Neural crest cell (in vitro differentiated cells): ENCODE measurements at regions not wholly inside any gene's neighbourhood (a gene's known extent, or its start where the extent isn't known, plus 50 kb on each side); places are given as distances from the start of the nearest gene placed in this dataset.

ENCODE experiments used
- DNase-seq: peaks from one replicate; pipeline ENCODE4 v3.0.0; 2021; ENCODE audit warnings: low read depth, mixed read lengths, low spot score
- H3K27ac Mint-ChIP-seq: one replicate; pipeline ENCODE4 v1.8.0; 2021; ENCODE audit warnings: mild to moderate bottlenecking, mixed read lengths; ENCODE audit not compliant: unreplicated experiment
- H3K27me3 Mint-ChIP-seq: 2 replicates; pipeline ENCODE4 v1.8.0; 2021; ENCODE audit warnings: low read depth, mild to moderate bottlenecking, mixed read lengths
- H3K36me3 Mint-ChIP-seq: 2 replicates; pipeline ENCODE4 v1.8.0; 2021; ENCODE audit warnings: low read depth, mild to moderate bottlenecking, mixed read lengths
- H3K4me1 Mint-ChIP-seq: 2 replicates; pipeline ENCODE4 v1.8.0; 2021; ENCODE audit warnings: mixed read lengths
- H3K4me3 Mint-ChIP-seq: one replicate; pipeline ENCODE4 v1.8.0; 2021; ENCODE audit warnings: mild to moderate bottlenecking, mixed read lengths
- H3K9me3 Mint-ChIP-seq: 2 replicates; pipeline ENCODE4 v1.8.0; 2021; ENCODE audit warnings: mixed read lengths
- TF ChIP-seq, protein P1 (sequence below): fragments of 200-600 bp; sonication (generic); conservative IDR thresholded peaks from 2 replicates; pipeline ENCODE4 v1.5.0; 2021; ENCODE audit warnings: antibody characterized with exemption, mild to moderate bottlenecking

GRCh38 chr11:70713086-70713835, 314.9 kb downstream of the CTTN start:
- peaks cover 5% of the 10 kb centered on the region for H3K27me3 Mint-ChIP-seq
- TF ChIP-seq, protein P1, sequence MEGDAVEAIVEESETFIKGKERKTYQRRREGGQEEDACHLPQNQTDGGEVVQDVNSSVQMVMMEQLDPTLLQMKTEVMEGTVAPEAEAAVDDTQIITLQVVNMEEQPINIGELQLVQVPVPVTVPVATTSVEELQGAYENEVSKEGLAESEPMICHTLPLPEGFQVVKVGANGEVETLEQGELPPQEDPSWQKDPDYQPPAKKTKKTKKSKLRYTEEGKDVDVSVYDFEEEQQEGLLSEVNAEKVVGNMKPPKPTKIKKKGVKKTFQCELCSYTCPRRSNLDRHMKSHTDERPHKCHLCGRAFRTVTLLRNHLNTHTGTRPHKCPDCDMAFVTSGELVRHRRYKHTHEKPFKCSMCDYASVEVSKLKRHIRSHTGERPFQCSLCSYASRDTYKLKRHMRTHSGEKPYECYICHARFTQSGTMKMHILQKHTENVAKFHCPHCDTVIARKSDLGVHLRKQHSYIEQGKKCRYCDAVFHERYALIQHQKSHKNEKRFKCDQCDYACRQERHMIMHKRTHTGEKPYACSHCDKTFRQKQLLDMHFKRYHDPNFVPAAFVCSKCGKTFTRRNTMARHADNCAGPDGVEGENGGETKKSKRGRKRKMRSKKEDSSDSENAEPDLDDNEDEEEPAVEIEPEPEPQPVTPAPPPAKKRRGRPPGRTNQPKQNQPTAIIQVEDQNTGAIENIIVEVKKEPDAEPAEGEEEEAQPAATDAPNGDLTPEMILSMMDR, result no peak
- H3K9me3 Mint-ChIP-seq, result no peaks in the 10 kb centered on the region
- no peak overlapping the region for H3K27ac Mint-ChIP-seq
- H3K4me3 Mint-ChIP-seq, result no peak overlapping the region
- no peak for DNase-seq
- no peaks in the 10 kb centered on the region for H3K36me3 Mint-ChIP-seq
- peaks cover 36% of the 10 kb centered on the region for H3K4me1 Mint-ChIP-seq

- no peaks in the 10 kb centered on the region for H3K36me3 Mint-ChIP-seq
- peaks cover 32% of the 10 kb centered on the region for H3K4me1 Mint-ChIP-seq
- H3K27me3 Mint-ChIP-seq, result peaks cover 9% of the 10 kb centered on the region
- peak overlapping the region; percentile 78 for H3K27ac Mint-ChIP-seq
- no peak overlapping the region for H3K4me3 Mint-ChIP-seq
- TF ChIP-seq, protein P1, result no peak
- no peaks in the 10 kb centered on the region for H3K9me3 Mint-ChIP-seq
- DNase-seq, result no peak
These were observed 315.8 kb downstream of the CTTN start for GRCh38 chr11:70713988-70714665.

DNA sequence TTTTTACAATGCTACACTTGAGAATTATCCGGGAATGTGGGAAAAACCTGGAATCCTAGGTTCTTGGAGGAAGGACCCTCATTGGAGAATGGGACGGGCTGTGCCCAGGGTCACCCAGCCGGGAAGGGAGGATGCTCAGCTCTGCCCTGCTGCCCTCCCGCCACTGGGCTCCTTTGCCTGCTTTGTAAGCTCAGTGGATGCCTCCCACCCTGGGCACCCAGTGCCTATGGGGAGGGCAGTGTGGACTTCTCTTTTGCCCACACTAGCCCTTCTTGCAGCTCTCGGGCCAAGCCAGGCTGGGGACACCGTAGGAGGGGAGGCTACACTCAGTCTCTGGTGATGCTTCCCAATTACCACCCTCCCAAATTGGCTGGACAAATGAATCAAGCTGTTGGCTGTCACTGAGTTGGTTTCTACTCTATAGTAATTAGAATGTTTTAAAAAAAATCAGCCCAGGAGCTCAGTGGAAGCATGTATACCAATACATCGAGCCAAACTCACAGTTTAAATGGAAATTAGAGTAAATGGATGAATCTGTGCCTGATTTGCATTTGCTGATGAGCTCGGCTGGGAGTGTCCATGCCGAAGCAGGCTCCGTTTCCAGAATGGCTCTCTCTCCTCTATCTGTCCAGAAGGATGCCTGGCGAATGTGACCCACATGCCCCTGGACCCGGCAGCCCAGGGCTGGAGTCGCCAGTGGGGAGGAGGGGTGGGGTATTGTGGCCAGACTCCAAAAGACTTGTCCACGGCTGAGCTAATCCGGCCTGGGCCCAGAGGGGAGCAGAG, 317.0 kb downstream of the CTTN start:
- Mint-ChIP-seq H3K36me3 (no peaks in the 10 kb centered on the region), H3K4me1 (peaks cover 24% of the 10 kb centered on the region), H3K27me3 (peaks cover 9% of the 10 kb centered on the region), H3K9me3 (no peaks in the 10 kb centered on the region), H3K4me3 (no peak overlapping the region), H3K27ac (no peak overlapping the region)
- TF ChIP-seq, protein P1, result no peak
- DNase-seq, result no peak

- peaks cover 23% of the 10 kb centered on the region for H3K4me1 Mint-ChIP-seq
- no peak overlapping the region for H3K27ac Mint-ChIP-seq
These were observed 317.9 kb downstream of the CTTN start for GRCh38 chr11:70716216-70716615.

More at GRCh38 chr11:70716216-70716615, 317.9 kb downstream of the CTTN start:
- H3K36me3 Mint-ChIP-seq, result no peaks in the 10 kb centered on the region
- H3K4me3 Mint-ChIP-seq, result no peak overlapping the region
- TF ChIP-seq, protein P1, result no peak
- H3K27me3 Mint-ChIP-seq, result peaks cover 9% of the 10 kb centered on the region
- no peaks in the 10 kb centered on the region for H3K9me3 Mint-ChIP-seq
- no peak for DNase-seq
